ENCODE measurements at regions not wholly inside any gene's neighbourhood (a gene's known extent, or its start where the extent isn't known, plus 50 kb on each side); places are given as distances from the start of the nearest gene placed in this dataset.

- no peak overlapping the region for H3K4me2 ChIP-seq
- H3K9ac ChIP-seq, result no peak overlapping the region
- no peaks in the 10 kb centered on the region for H3K9me3 ChIP-seq (replicated peaks in 1 of 11)
- H4K20me1 ChIP-seq, result no peaks in the 10 kb centered on the region
- TF ChIP-seq Cebpa-rat (IDR thresholded peaks at IDR 0.05), result no peak
- H3K4me3 ChIP-seq, result no peak overlapping the region
- no peaks in the 10 kb centered on the region for H3K27me3 ChIP-seq
- no peaks in the 10 kb centered on the region for H3K36me3 ChIP-seq
- no peaks in the 10 kb centered on the region for H3K4me1 ChIP-seq
- no peak overlapping the region for H3K27ac ChIP-seq
These were observed 467.4 kb upstream of the SORCS1 start for GRCh38 chr10:107631876-107632275.

- no peaks in the 10 kb centered on the region for H3K36me3 ChIP-seq
- no peaks in the 10 kb centered on the region for H3K27me3 ChIP-seq
- no peaks in the 10 kb centered on the region for H3K4me1 ChIP-seq
- H4K20me1 ChIP-seq, result no peaks in the 10 kb centered on the region
- no peak overlapping the region for H3K4me2 ChIP-seq
- no peaks in the 10 kb centered on the region for H3K9me3 ChIP-seq (replicated peaks in 1 of 11)
- no peak overlapping the region for H3K27ac ChIP-seq
- no peak overlapping the region for H3K4me3 ChIP-seq
- H3K9ac ChIP-seq, result no peak overlapping the region
- TF ChIP-seq Cebpa-rat (IDR thresholded peaks at IDR 0.05), result no peak
These were observed 462.4 kb upstream of the SORCS1 start for GRCh38 chr10:107626862-107627261.

GRCh38 chr10:107623292-107623691 is 458.8 kb upstream of the SORCS1 start:
- TF ChIP-seq Cebpa-rat (IDR thresholded peaks at IDR 0.05), result no peak
- H3K27ac ChIP-seq, result no peak overlapping the region
- no peaks in the 10 kb centered on the region for H3K27me3 ChIP-seq
- no peak overlapping the region for H3K9ac ChIP-seq
- H3K4me1 ChIP-seq, result no peaks in the 10 kb centered on the region
- no peaks in the 10 kb centered on the region for H4K20me1 ChIP-seq
- no peak overlapping the region for H3K4me2 ChIP-seq
- H3K36me3 ChIP-seq, result no peaks in the 10 kb centered on the region
- no peaks in the 10 kb centered on the region for H3K9me3 ChIP-seq (replicated peaks in 1 of 11)
- no peak overlapping the region for H3K4me3 ChIP-seq

GRCh38 chr10:107619139-107619538 is 454.6 kb upstream of the SORCS1 start:
- no peak for TF ChIP-seq Cebpa-rat (IDR thresholded peaks at IDR 0.05)
- Histone ChIP-seq H3K9ac (no peak overlapping the region), H3K9me3 (replicated peaks in 1 of 11) (no peaks in the 10 kb centered on the region), H3K4me3 (no peak overlapping the region), H3K4me2 (no peak overlapping the region), H3K27me3 (no peaks in the 10 kb centered on the region), H3K27ac (no peak overlapping the region), H3K36me3 (no peaks in the 10 kb centered on the region), H4K20me1 (no peaks in the 10 kb centered on the region), H3K4me1 (no peaks in the 10 kb centered on the region)

GRCh38 chr10:107618504-107618994 is 454.0 kb upstream of the SORCS1 start:
- H3K4me3 ChIP-seq, result no peak overlapping the region
- H3K36me3 ChIP-seq, result no peaks in the 10 kb centered on the region
- no peaks in the 10 kb centered on the region for H3K27me3 ChIP-seq
- no peak for TF ChIP-seq Cebpa-rat (IDR thresholded peaks at IDR 0.05)
- H4K20me1 ChIP-seq, result no peaks in the 10 kb centered on the region
- H3K9ac ChIP-seq, result no peak overlapping the region
- no peaks in the 10 kb centered on the region for H3K4me1 ChIP-seq
- no peak overlapping the region for H3K27ac ChIP-seq
- no peaks in the 10 kb centered on the region for H3K9me3 ChIP-seq (replicated peaks in 1 of 11)
- H3K4me2 ChIP-seq, result no peak overlapping the region

DNA sequence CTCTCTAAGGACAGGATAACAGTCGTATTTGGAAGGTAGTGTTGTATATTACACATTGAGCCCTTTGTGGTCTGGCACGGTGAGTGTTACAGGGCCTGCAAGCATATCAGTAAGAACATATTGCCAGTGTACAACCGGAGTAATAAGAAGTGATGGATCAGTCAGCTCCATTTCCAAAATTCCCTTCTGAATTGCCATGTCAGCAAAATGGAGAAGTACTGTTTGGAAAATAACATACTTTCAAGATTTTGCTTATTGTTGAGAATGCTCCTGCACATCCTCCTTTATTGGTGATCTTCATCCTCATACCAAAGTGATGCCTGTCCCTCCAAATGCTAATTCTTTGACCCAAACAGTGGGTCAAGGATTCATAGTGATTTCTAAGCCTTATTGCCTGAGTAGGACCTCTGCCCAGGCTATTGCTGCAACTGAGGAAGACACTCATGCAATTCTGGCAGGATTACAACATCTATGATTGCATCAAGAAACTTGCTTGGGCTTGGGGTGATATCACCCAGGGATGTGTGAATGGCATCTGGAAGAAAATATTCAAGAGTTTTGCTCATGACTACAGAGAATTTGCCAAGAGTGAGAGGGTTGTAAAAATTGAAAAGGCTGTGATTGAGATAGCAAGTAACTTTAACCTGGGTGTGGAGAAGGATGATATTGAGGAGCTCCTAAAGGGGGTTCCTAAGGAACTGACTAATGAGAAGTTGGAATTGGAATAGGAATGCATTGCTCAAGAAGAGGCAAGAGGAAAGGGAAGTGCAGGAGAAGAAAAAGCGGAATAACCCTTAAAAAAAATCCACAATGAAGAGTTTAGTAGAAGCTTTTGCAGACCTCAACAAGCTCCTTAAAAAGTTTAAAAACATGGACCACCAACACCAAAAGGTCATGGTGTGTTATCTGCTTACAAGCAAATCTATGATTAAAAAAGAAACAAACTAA is 452.2 kb upstream of the SORCS1 start:
- Histone ChIP-seq H3K27ac (no peak overlapping the region), H3K9me3 (replicated peaks in 1 of 11) (no peaks in the 10 kb centered on the region), H3K9ac (no peak overlapping the region), H3K27me3 (no peaks in the 10 kb centered on the region), H3K4me1 (no peaks in the 10 kb centered on the region), H3K4me3 (no peak overlapping the region), H3K36me3 (no peaks in the 10 kb centered on the region), H3K4me2 (no peak overlapping the region), H4K20me1 (no peaks in the 10 kb centered on the region)
- TF ChIP-seq Cebpa-rat (IDR thresholded peaks at IDR 0.05), result no peak

DNA sequence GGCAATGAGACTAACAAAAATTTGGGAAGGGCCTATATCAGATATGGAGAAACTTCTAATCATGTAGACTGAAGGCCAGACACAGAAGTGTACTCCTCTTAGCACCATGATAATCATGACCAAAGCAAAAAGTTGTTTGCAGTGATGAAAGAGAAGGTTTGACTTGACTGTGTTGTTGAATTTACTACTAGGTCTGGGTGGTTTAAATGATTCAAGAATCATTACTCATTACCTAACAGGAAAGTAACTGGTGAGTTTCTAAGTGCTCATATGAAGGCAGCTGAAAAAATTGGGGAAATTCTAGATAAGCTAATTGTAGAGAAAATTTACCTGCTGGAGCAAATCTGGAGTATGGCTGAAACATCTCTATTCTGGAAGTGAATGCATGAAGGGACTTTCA is 451.5 kb upstream of the SORCS1 start:
- no peak overlapping the region for H3K4me3 ChIP-seq
- TF ChIP-seq Cebpa-rat (IDR thresholded peaks at IDR 0.05), result no peak
- H3K4me2 ChIP-seq, result no peak overlapping the region
- H3K27ac ChIP-seq, result no peak overlapping the region
- no peaks in the 10 kb centered on the region for H4K20me1 ChIP-seq
- H3K9ac ChIP-seq, result no peak overlapping the region
- no peaks in the 10 kb centered on the region for H3K27me3 ChIP-seq
- no peaks in the 10 kb centered on the region for H3K36me3 ChIP-seq
- no peaks in the 10 kb centered on the region for H3K9me3 ChIP-seq (replicated peaks in 1 of 11)
- H3K4me1 ChIP-seq, result no peaks in the 10 kb centered on the region

DNA sequence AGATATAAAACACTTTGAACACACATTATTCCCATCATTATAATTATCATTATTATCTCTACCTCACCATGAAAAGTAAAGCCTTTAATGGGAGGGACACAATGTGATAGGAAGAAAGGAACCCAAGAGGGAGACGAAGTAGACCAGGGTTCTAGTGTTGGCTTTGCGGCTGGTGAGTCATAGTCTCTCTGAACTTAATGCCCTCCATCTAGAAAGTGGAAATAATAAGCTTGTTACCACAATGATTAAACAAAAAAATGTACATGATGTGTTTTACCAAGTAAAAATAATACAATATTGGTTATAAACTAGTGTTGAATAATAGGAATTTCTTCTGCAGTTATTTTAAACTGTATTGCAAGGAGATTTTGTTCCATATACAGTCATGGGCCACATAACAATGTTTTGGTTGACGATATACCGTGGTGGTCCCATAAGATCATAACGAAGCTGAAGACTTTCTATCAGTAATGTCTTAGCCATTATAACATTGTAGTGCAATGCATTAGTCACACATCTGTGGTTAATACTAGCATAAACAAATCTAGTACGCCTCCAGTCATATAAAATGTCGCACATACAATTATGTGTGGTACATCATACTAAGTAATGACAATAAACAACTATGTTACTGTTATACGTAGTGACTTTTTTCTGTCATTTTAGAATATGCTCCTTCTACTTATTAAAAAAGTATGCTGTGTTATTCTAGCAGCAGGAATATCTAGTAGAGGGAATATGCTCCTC is 450.6 kb upstream of the SORCS1 start:
- Histone ChIP-seq H3K4me2 (no peak overlapping the region), H3K27ac (no peak overlapping the region), H3K4me3 (no peak overlapping the region), H3K27me3 (no peaks in the 10 kb centered on the region), H3K36me3 (no peaks in the 10 kb centered on the region), H3K9ac (no peak overlapping the region), H4K20me1 (no peaks in the 10 kb centered on the region), H3K9me3 (replicated peaks in 1 of 11) (no peaks in the 10 kb centered on the region), H3K4me1 (no peaks in the 10 kb centered on the region)
- no peak for TF ChIP-seq Cebpa-rat (IDR thresholded peaks at IDR 0.05)

DNA sequence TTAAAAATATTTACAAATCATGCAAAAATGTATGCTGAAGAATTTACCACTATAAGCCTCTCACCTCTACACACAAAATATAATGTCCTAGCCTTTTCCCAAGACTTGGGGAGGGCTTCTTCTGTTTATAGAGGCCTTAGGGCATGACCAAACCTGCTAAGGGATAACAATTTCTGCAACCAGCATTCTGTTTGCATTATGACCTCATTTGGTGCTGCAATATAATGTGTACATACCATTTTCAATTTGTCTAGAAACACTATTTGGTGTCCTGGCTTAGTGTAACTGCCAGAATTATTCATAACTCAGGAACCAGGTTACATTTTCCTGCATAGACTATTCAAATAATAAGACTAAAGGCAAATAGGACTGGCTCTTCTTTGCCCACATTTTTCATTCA is 446.6 kb upstream of the SORCS1 start:
- Histone ChIP-seq H3K36me3 (no peaks in the 10 kb centered on the region), H3K4me2 (no peak overlapping the region), H3K9ac (no peak overlapping the region), H3K27ac (no peak overlapping the region), H4K20me1 (no peaks in the 10 kb centered on the region), H3K9me3 (replicated peaks in 1 of 11) (no peaks in the 10 kb centered on the region), H3K4me1 (no peaks in the 10 kb centered on the region), H3K4me3 (no peak overlapping the region), H3K27me3 (no peaks in the 10 kb centered on the region)
- no peak for TF ChIP-seq Cebpa-rat (IDR thresholded peaks at IDR 0.05)

All from BLaER1 treated with 17β-estradiol and CSF1 and Interleukin-3, amounts not matched to agents 10 nM and 100 nM (cell line).